ENCODE measurements at regions not wholly inside any gene's neighbourhood (a gene's known extent, or its start where the extent isn't known, plus 50 kb on each side); places are given as distances from the start of the nearest gene placed in this dataset.

GRCh38 chr12:125720961-125721360 is 655.7 kb downstream of the AACS start:
- 78 to 89% (median 80%) methylated on average over 10 of the region's 10 CpGs for WGBS, 5 donors
- intact Hi-C loops (cut with DNase I; ENCODE audit: low total_unique reads) = no loop called here
- no peaks in the 10 kb centered on the region for H3K36me3 ChIP-seq
- no peak overlapping the region for H3K27ac ChIP-seq
- H3K4me3 ChIP-seq = no peak overlapping the region
- peaks cover 10 to 31% (median 28%) of the 10 kb centered on the region in 4 donors for H3K9me3 ChIP-seq
- H3K27me3 ChIP-seq = no peaks in the 10 kb centered on the region
- DNase-seq = no peak
- TF ChIP-seq POLR2A (IDR thresholded peaks at IDR 0.05) (no peak), EP300 (IDR thresholded peaks at IDR 0.05) (no peak), CTCF (IDR thresholded peaks at IDR 0.05) (no peak), POLR2AphosphoS5 (IDR thresholded peaks at IDR 0.05) (no peak)
- H3K4me1 ChIP-seq = no peaks in the 10 kb centered on the region

GRCh38 chr12:125734137-125734536 is 668.9 kb downstream of the AACS start:
- intact Hi-C loops (cut with DNase I; ENCODE audit: low total_unique reads) = no loop called here
- no peak overlapping the region for H3K4me3 ChIP-seq
- no peak for TF ChIP-seq CTCF (IDR thresholded peaks at IDR 0.05)
- TF ChIP-seq POLR2AphosphoS5 (IDR thresholded peaks at IDR 0.05) = no peak
- TF ChIP-seq POLR2A (IDR thresholded peaks at IDR 0.05) = no peak
- TF ChIP-seq EP300 (IDR thresholded peaks at IDR 0.05) = no peak
- no peaks in the 10 kb centered on the region for H3K4me1 ChIP-seq
- DNase-seq = no peak
- peaks cover 0 to 36% (median 20%) of the 10 kb centered on the region in 4 donors for H3K9me3 ChIP-seq
- 50 to 66% (median 58%) methylated on average over 1 of the region's 1 CpG for WGBS, 5 donors
- no peaks in the 10 kb centered on the region for H3K36me3 ChIP-seq
- H3K27ac ChIP-seq = no peak overlapping the region
- no peaks in the 10 kb centered on the region for H3K27me3 ChIP-seq

- Histone ChIP-seq H3K4me3 (no peak overlapping the region), H3K27ac (no peak overlapping the region), H3K4me1 (no peaks in the 10 kb centered on the region), H3K9me3 (peaks cover 0 to 42% (median 23%) of the 10 kb centered on the region in 4 donors), H3K27me3 (no peaks in the 10 kb centered on the region), H3K36me3 (no peaks in the 10 kb centered on the region)
- DNase-seq = no peak
- 92 to 100% (median 93%) methylated on average over 1 of the region's 1 CpG for WGBS, 5 donors
- intact Hi-C loops (cut with DNase I; ENCODE audit: low total_unique reads) = no loop called here
- TF ChIP-seq POLR2A (IDR thresholded peaks at IDR 0.05) (no peak), EP300 (IDR thresholded peaks at IDR 0.05) (no peak), CTCF (IDR thresholded peaks at IDR 0.05) (no peak), POLR2AphosphoS5 (IDR thresholded peaks at IDR 0.05) (no peak)
Observed at GRCh38 chr12:125738211-125738610, 673.0 kb downstream of the AACS start.

- H3K36me3 ChIP-seq = no peaks in the 10 kb centered on the region
- H3K27me3 ChIP-seq = no peaks in the 10 kb centered on the region
- H3K4me1 ChIP-seq = no peaks in the 10 kb centered on the region
- no peak for DNase-seq
- 79 to 89% (median 85%) methylated on average over 8 of the region's 8 CpGs for WGBS, 5 donors
- H3K9me3 ChIP-seq = peaks cover 0 to 30% (median 3%) of the 10 kb centered on the region in 4 donors
- intact Hi-C loops (cut with DNase I; ENCODE audit: low total_unique reads) = no loop called here
- no peak overlapping the region for H3K4me3 ChIP-seq
- no peak overlapping the region for H3K27ac ChIP-seq
- TF ChIP-seq POLR2A (IDR thresholded peaks at IDR 0.05) (no peak), EP300 (IDR thresholded peaks at IDR 0.05) (no peak), CTCF (IDR thresholded peaks at IDR 0.05) (no peak), POLR2AphosphoS5 (IDR thresholded peaks at IDR 0.05) (no peak)
Observed at GRCh38 chr12:125742413-125742812, 677.2 kb downstream of the AACS start.

Data from stomach (tissue), 8 donors.